HUES48 (cell line): ENCODE measurements at regions not wholly inside any gene's neighbourhood (a gene's known extent, or its start where the extent isn't known, plus 50 kb on each side); places are given as distances from the start of the nearest gene placed in this dataset.
"Not testable (repeated sequence)": the region's sequence is repeated elsewhere in the genome, so short reads cannot be mapped to it uniquely, and the experiment has no call there.

Experiments used
- H3K27ac ChIP-seq: one replicate; pipeline ENCODE4 v1.7.0; 2013; ENCODE audit warnings: low read depth, low read length, inconsistent platforms
- H3K27me3 ChIP-seq: 2 replicates; pipeline ENCODE4 v1.6.1; 2013; ENCODE audit warnings: mild to moderate bottlenecking, low read length; ENCODE audit not compliant: control insufficient read depth, insufficient read depth
- H3K36me3 ChIP-seq: 2 replicates; pipeline ENCODE4 v1.6.1; 2013; ENCODE audit warnings: low read length; ENCODE audit not compliant: control insufficient read depth, insufficient read depth
- H3K4me1 ChIP-seq: 2 replicates; pipeline ENCODE4 v1.6.1; 2013; ENCODE audit warnings: mild to moderate bottlenecking, low read length; ENCODE audit not compliant: control insufficient read depth, insufficient read depth
- H3K4me3 ChIP-seq: 2 replicates; pipeline ENCODE4 v1.5.1; 2013; ENCODE audit warnings: mild to moderate bottlenecking, low read depth, low read length
- H3K9ac ChIP-seq: 2 replicates; pipeline ENCODE4 v1.6.1; 2013; ENCODE audit warnings: mild to moderate bottlenecking, low read depth, low read length, moderate library complexity
- H3K9me3 ChIP-seq: 2 replicates; pipeline ENCODE4 v1.6.1; 2013; ENCODE audit warnings: low read length; ENCODE audit not compliant: control insufficient read depth, insufficient read depth

DNA sequence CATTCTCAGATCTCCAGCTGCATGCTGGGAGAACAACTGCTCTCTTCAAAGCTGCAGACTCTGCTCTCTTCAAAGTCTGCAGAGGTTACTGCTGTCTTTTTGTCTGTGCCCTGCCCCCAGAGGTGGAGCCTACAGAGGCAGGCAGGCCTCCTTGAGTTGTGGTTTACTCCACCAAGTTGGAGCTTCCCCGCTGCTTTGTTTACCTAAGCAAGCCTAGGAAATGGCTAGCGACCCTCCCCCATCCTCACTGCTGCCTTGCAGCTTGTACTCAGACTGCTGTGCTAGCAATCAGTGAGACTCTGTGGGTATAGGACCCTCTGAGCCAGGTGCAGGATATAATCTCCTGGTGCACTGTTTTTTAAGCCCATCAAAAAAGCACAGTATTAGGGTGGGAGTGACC, 591.7 kb downstream of the ALG10 start:
- H3K9ac ChIP-seq, H3K27ac ChIP-seq, H3K4me1 ChIP-seq, H3K36me3 ChIP-seq, H3K27me3 ChIP-seq, H3K4me3 ChIP-seq: not testable (repeated sequence)
- H3K9me3 ChIP-seq: peaks cover 61% of the 10 kb centered on the region

DNA sequence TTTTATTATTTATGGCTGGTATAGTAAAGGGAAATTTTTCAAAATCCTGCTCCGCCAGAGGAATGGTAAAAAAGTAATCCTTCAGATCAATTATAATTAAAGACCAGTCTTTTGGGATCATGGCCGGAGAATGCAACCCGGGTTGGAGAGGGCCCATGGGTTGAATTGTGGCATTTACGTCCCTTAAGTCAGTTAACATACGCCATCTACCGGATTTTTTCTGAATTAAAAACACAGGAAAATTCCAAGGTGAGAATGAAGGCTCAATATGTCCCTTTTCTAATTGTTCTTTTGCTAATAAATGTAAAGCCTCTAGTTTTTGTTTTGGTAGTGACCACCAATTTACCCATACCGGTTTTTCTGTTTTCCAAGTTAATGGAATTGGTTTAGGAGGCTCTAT, 602.8 kb downstream of the ALG10 start:
- no peaks in the 10 kb centered on the region for H3K36me3 ChIP-seq
- H3K9me3 ChIP-seq: peaks cover 90% of the 10 kb centered on the region
- no peak overlapping the region for H3K9ac ChIP-seq
- H3K27me3 ChIP-seq: no peaks in the 10 kb centered on the region
- no peak overlapping the region for H3K27ac ChIP-seq
- no peaks in the 10 kb centered on the region for H3K4me1 ChIP-seq
- no peak overlapping the region for H3K4me3 ChIP-seq

GRCh38 chr12:34626363-34627157, 604.3 kb downstream of the ALG10 start:
- Histone ChIP-seq H3K4me3 (no peak overlapping the region), H3K9me3 (peaks cover 75% of the 10 kb centered on the region), H3K27ac (no peak overlapping the region), H3K36me3 (no peaks in the 10 kb centered on the region), H3K27me3 (no peaks in the 10 kb centered on the region), H3K9ac (no peak overlapping the region), H3K4me1 (no peaks in the 10 kb centered on the region)
